ENCODE measurements at regions not wholly inside any gene's neighbourhood (a gene's known extent, or its start where the extent isn't known, plus 50 kb on each side); places are given as distances from the start of the nearest gene placed in this dataset.

GRCh38 chr4:151829309-151829708, 68.5 kb upstream of the GATB start:
- TF ChIP-seq REST (tag by site-specific recombination; IDR thresholded peaks at IDR 0.05) (no peak), ATF2 (tag by site-specific recombination; IDR thresholded peaks at IDR 0.05; ENCODE audit: low read depth) (no peak), ZNF555 (tag by site-specific recombination; conservative IDR thresholded peaks at IDR 0.05) (no peak), CTCF (tag by site-specific recombination; IDR thresholded peaks at IDR 0.05) (no peak), OSR2 (tag by site-specific recombination; IDR thresholded peaks at IDR 0.05) (no peak), SALL2 (tag by site-specific recombination; IDR thresholded peaks at IDR 0.05; ENCODE audit: borderline replicate concordance) (no peak), ZNF10 (tag by site-specific recombination; IDR thresholded peaks at IDR 0.05) (no peak), ZNF704 (tag by site-specific recombination; IDR thresholded peaks at IDR 0.05) (no peak), ZNF768 (tag by site-specific recombination; IDR thresholded peaks at IDR 0.05) (no peak), TRIM28 (IDR thresholded peaks at IDR 0.05; ENCODE audit: borderline replicate concordance, low read length) (no peak), HOXA7 (CRISPR knock-in tag; IDR thresholded peaks at IDR 0.05; ENCODE audit: borderline replicate concordance) (no peak), ZBTB1 (tag by site-specific recombination; IDR thresholded peaks at IDR 0.05) (no peak)
